ENCODE measurements at regions not wholly inside any gene's neighbourhood (a gene's known extent, or its start where the extent isn't known, plus 50 kb on each side); places are given as distances from the start of the nearest gene placed in this dataset.

DNA sequence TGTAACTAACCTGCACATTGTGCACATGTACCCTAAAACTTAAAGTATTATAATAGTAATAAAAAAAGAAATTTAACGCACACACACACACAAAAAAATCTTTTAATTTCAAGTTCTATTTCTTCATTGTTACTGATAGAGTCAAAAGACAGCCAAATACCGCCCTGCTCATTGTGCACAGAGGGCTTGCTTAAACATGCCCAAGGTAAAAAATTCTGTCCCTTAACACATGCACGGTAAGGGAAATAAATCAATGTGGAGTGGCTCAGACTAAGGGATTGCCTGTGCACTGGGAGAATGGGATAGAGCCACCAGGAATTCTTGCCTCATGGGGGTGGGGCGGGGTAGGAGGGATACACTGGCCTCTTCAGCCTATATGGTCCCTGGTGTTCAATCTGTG is 468.0 kb downstream of the NUP35 start:
- no peak overlapping the region for H3K4me3 ChIP-seq (ENCODE audit: low read depth, low read length)
- DNase-seq (ENCODE audit: low read depth), result no peak
- TF ChIP-seq, protein P1, sequence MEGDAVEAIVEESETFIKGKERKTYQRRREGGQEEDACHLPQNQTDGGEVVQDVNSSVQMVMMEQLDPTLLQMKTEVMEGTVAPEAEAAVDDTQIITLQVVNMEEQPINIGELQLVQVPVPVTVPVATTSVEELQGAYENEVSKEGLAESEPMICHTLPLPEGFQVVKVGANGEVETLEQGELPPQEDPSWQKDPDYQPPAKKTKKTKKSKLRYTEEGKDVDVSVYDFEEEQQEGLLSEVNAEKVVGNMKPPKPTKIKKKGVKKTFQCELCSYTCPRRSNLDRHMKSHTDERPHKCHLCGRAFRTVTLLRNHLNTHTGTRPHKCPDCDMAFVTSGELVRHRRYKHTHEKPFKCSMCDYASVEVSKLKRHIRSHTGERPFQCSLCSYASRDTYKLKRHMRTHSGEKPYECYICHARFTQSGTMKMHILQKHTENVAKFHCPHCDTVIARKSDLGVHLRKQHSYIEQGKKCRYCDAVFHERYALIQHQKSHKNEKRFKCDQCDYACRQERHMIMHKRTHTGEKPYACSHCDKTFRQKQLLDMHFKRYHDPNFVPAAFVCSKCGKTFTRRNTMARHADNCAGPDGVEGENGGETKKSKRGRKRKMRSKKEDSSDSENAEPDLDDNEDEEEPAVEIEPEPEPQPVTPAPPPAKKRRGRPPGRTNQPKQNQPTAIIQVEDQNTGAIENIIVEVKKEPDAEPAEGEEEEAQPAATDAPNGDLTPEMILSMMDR (conservative IDR thresholded peaks at IDR 0.05; ENCODE audit: low read depth, low read length), result no peak

DNA sequence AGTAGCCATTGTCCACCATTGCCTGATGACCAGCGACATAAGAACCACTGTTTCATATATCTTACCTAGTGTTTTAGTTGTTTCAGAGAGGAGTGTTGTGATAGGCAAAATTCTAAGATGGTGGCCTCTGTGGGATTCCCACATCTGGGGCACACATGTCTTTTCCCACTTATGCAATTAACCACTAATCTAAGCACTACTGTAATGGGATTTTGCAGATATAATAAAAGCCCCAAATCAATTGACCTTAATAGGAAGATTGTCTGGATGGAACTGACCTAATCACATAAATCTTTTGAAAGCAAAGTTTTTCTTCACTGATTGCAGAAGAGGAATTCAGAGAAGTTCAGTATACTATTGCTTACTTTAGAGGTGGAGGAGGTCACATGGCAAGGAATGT is 469.9 kb downstream of the NUP35 start:
- TF ChIP-seq, protein P1 (conservative IDR thresholded peaks at IDR 0.05; ENCODE audit: low read depth, low read length), result no peak
- no peak for DNase-seq (ENCODE audit: low read depth)
- H3K4me3 ChIP-seq (ENCODE audit: low read depth, low read length), result no peak overlapping the region

DNA sequence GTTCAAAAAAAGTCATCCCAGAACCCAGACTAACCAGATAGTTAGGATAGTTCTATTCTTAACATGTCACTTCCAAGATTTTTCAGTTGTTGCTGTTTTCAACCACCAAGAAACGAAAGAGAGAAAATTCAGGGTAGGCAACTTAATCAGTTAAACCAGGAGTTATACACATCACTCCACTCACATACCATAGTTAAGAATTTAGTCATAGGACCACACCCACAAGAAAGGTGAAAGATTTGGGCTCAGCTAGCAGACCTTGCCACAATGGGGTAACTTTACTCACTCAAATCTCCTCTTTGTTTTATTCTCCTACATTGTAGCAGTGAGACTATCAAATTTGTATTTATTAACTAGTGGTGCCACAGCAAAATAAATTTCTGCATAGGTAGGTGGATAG is 473.6 kb downstream of the NUP35 start:
- H3K4me3 ChIP-seq (ENCODE audit: low read depth, low read length), result no peak overlapping the region
- TF ChIP-seq, protein P1 (conservative IDR thresholded peaks at IDR 0.05; ENCODE audit: low read depth, low read length), result no peak

GRCh38 chr2:183604065-183604464 is 479.8 kb downstream of the NUP35 start:
- TF ChIP-seq, protein P1 (conservative IDR thresholded peaks at IDR 0.05; ENCODE audit: low read depth, low read length), result no peak
- H3K4me3 ChIP-seq (ENCODE audit: low read depth, low read length), result no peak overlapping the region
- DNase-seq (ENCODE audit: low read depth), result no peak

More for the DNA sequence above, 473.6 kb downstream of the NUP35 start:
- DNase-seq (ENCODE audit: low read depth), result no peak

DNA sequence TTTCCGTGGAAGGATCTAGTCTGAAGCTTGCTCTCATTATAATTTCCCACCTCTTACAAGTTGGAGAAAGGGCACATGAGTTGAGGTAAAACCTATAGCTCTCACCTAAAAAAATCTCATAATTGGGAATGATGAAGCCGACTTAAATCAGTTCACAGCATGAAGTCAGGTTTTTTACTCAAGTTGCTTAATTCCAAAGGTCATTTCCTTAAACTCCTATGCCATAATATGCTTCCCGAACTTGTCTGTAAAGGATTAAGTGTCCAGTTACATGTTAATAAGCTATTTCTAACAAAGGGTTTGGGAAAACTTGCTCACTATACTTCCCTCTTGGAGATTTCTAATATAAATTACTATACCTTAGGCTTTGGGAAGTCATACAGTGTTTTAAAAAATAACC is 481.2 kb downstream of the NUP35 start:
- TF ChIP-seq, protein P1 (conservative IDR thresholded peaks at IDR 0.05; ENCODE audit: low read depth, low read length), result no peak
- DNase-seq (ENCODE audit: low read depth), result no peak
- H3K4me3 ChIP-seq (ENCODE audit: low read depth, low read length), result no peak overlapping the region

DNA sequence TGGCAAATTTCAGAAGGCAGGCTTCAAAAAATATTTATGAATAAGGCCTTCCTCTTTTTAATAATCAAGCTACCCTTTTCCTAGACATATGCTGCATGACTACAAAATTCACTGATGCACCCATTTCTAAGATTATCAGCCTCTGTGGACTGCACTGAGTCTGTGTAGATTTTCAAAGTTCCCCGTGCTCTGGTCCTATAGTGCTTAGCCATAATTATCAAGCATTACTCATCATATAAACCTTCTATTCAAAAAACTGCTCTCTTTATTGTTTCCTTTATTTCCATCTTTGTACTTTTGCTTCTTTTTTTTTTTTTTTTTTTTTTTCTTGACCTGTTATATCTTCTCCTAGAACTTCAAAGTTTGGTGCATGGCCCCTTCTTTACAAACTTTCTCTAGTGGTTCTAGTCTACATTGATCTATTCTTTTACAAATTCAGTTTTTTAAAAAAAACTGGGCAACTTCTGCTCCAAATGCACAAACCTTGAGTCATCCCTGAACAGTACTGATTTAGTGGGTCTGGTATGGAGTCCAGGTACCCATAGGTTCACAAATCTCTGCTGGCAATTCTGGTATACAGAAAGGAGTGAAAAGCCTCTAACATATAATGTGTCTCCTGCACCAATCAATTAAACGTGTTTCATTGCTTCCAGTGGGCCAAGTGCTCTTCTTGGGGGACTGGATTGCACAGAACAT is 481.9 kb downstream of the NUP35 start:
- DNase-seq (ENCODE audit: low read depth), result no peak
- TF ChIP-seq, protein P1 (conservative IDR thresholded peaks at IDR 0.05; ENCODE audit: low read depth, low read length), result no peak
- H3K4me3 ChIP-seq (ENCODE audit: low read depth, low read length), result no peak overlapping the region

GRCh38 chr2:183606718-183607085 is 482.5 kb downstream of the NUP35 start:
- no peak for DNase-seq (ENCODE audit: low read depth)
- no peak overlapping the region for H3K4me3 ChIP-seq (ENCODE audit: low read depth, low read length)
- TF ChIP-seq, protein P1 (conservative IDR thresholded peaks at IDR 0.05; ENCODE audit: low read depth, low read length), result no peak

All from choroid plexus epithelial cell (primary cell).